ENCODE measurements at regions not wholly inside any gene's neighbourhood (a gene's known extent, or its start where the extent isn't known, plus 50 kb on each side); places are given as distances from the start of the nearest gene placed in this dataset.

DNA sequence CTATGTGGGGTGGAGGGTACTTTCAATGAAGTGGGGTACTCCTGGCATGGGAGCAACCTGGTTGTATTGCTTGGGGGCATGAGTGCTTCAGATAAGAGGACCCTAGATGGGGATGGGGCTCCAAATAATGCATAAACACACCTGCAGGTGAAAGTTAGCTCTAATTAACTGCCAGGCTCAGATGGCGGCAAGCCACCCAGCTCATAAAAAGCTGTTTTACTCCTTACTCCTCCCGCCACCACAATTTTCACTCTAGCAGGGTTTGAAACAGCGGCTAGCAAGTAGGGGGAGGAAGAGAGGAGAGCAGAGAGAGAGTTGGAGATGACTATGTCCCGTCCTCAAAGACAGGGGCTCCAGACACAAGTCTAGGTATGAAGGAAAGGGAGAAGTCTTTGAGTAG lies 117.7 kb upstream of the WSCD1 start:
- TF ChIP-seq, protein P1, sequence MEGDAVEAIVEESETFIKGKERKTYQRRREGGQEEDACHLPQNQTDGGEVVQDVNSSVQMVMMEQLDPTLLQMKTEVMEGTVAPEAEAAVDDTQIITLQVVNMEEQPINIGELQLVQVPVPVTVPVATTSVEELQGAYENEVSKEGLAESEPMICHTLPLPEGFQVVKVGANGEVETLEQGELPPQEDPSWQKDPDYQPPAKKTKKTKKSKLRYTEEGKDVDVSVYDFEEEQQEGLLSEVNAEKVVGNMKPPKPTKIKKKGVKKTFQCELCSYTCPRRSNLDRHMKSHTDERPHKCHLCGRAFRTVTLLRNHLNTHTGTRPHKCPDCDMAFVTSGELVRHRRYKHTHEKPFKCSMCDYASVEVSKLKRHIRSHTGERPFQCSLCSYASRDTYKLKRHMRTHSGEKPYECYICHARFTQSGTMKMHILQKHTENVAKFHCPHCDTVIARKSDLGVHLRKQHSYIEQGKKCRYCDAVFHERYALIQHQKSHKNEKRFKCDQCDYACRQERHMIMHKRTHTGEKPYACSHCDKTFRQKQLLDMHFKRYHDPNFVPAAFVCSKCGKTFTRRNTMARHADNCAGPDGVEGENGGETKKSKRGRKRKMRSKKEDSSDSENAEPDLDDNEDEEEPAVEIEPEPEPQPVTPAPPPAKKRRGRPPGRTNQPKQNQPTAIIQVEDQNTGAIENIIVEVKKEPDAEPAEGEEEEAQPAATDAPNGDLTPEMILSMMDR (IDR thresholded peaks at IDR 0.05; ENCODE audit: insufficient read depth, low read depth, low read length): no peak
- TF ChIP-seq EZH2 (IDR thresholded peaks at IDR 0.05; ENCODE audit: insufficient read depth, low read length): no peak
